COLO668 (cell line): ENCODE measurements at regions not wholly inside any gene's neighbourhood (a gene's known extent, or its start where the extent isn't known, plus 50 kb on each side); places are given as distances from the start of the nearest gene placed in this dataset.
A peak's percentile ranks its signal among the peaks of the same experiment; 100 is the strongest.
"Not testable (repeated sequence)": the region's sequence is repeated elsewhere in the genome, so short reads cannot be mapped to it uniquely, and the experiment has no call there.

Experiments
- DNase-seq: peaks from one replicate; lab custom pipeline; 2025; ENCODE audit not compliant: unreplicated experiment; lab: John Stamatoyannopoulos, UW

DNA sequence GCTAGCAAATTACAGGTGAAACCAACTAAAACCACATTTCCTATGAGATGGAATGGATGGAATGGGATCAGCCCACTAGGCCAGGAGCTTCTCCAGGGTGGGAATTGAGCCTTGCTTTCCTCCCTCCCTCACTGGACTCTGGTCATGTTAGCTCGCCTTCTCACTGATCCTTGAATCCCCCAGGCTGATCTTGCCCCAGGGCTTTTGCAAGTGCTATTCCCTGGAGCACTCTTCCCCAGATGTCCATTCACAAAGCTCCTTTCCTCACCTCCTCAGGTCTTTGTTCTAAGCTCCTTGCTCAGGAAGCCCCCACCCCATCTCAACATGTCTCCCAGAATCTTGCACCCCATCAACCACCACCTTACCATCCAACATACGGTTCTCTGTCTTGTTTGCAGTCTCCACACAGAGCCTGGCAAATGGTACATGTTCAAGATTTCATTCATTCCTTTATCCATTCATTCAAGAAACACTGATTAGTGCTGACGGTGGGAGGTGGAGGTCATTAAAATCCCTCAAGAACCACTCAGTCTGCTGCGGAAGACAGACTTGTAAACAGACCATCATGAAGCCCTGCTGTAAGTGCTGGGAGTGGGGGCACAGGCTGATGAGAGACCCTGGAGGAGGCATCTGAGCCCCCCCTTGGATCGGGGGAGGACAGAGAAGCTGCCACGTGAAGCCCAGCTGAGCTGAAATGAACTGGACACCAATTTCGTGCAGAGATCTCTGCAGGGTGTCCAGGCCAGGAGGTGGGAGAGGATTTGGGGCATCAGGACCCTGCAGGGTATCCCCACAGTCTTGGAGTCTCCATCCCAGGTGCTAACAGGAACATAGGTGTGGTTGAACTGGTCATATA is 141.7 kb downstream of the BARX1 start:
- DNase-seq, result no peak

DNA sequence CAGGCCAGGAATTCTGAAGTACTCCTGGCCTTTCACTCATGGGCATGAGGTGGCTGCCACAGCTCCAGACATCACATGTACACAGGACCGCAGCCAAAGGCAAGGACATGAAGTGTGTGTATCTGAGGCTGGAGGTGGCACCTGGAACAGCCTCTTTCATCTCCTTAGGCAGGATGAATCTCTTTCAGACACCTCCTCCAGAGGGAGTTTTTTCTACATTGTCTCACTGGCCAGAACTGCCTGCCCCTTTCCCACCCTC is 142.8 kb downstream of the BARX1 start:
- no peak for DNase-seq

DNA sequence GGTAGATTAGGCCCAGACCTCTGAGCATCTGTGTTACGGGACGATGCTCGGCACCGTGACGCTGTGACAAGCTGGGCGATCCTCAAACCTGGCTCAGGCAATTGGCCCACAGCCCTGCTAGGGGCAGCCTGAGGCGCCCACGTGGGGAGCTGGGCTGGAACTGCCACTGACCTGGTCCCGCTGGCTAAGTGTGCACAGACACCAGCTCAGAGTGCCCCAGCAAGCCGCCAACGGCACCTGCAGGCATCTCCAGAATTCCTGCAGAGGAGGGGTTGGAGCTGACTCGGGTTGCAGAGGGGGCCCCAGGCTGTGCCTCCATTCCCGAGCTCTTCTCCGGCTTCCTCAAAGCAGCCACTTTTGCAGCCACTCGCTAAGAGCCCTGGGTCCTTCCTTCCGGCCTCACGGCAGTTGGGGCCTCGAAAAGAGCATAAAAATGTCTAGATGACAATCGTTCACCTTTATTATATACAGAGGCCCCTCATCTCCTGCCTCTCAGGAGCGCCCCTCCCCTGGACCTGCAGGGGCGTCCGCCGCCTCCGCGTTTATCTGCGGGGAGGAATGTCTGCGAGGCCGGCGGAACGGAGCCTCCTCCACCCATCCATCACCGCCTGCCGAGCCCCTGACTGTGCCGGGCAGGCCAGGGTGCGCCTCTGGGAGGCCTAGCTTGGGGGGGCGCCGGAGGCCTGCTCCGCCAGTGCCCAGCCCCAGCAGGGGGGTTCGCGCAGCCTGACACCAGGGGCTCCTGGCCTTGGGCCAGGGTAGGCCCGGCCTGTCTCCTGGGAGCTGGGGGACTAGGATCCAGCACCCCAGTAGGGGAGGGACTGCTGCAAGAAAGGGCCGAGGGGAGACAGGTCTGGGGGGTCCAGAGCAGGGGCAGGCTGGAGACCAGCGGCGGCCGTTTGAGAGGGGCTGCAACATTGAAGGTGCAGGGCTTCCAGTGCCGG is 144.9 kb downstream of the BARX1 start:
- DNase-seq, result peak; percentile 15

DNA sequence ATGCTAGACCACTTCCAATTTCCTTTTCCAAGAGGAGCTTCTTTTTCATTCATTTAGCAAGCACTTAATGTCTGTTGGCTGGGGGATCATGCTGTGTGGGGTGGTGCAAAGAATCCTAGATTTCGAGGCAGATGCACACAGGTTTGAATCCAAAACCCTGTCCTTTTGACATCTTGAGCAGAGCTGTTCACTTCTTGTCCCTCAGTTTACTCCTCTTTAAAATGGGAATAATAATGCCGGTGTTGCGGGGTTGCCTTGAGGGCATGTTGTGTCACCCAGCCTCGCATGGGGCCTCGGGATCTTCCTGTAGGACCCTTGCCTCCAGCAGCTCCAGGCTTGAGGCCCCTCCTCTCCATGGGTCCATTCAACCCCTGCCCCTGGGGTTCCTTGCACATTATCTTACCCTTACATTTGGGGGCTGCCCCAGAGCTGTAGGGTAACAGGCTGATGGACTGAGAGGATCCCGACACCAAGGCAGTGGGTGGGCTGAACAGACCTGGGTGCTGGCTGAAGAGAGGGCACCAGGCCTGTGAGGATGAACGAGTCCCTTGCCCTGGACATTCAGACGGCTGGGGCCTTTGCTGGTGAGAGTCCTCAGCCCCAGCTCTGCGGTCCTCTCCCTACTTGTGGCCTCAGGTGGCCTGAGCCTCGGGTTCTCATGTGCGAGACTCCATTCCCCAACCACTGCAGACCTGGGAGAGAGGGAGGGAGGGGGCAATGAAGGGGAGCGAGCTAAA is 145.8 kb downstream of the BARX1 start:
- no peak for DNase-seq

DNA sequence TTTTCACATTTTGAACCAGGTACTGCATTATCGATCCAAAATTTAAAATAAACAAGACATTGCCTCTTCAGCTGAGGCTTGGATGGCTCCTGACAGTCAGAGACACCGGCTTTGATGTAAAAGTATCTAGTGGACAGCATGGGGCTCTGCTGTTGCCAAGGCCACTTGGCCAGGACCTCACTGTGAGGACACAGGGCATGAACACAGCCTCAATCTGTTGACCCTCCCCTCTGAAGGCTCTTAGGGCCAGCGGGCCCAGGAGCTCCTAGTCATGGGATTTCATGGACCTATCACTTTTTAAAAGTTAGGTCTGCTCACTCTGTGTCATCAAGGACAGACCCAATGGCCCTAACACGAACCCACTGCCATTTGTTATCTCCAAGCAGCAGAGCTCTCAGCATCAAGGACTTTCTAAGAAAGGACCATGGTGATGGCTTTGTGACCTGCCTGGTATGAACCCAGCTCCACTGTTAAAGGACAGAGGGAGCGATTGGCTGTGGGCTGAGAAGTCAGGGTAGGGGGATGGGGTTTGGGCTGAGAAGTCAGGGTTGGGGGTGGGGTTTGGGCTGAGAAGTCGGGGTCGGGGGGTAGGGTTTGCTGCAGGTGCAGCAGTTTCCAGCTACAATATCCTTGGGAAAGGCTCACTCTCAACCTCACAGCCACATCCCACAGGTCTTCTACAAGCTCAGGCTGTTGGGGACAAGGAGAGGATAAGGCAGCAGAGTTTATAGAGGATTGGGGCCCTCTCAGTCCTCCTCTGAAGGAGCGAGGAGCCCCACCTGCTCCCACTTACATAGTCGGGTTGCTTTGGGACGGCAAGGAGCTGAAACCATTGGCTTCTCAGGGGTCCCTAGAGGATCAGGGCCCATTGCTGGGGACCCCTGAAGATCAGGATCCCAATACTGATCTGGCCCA is 146.8 kb downstream of the BARX1 start:
- no peak for DNase-seq

DNA sequence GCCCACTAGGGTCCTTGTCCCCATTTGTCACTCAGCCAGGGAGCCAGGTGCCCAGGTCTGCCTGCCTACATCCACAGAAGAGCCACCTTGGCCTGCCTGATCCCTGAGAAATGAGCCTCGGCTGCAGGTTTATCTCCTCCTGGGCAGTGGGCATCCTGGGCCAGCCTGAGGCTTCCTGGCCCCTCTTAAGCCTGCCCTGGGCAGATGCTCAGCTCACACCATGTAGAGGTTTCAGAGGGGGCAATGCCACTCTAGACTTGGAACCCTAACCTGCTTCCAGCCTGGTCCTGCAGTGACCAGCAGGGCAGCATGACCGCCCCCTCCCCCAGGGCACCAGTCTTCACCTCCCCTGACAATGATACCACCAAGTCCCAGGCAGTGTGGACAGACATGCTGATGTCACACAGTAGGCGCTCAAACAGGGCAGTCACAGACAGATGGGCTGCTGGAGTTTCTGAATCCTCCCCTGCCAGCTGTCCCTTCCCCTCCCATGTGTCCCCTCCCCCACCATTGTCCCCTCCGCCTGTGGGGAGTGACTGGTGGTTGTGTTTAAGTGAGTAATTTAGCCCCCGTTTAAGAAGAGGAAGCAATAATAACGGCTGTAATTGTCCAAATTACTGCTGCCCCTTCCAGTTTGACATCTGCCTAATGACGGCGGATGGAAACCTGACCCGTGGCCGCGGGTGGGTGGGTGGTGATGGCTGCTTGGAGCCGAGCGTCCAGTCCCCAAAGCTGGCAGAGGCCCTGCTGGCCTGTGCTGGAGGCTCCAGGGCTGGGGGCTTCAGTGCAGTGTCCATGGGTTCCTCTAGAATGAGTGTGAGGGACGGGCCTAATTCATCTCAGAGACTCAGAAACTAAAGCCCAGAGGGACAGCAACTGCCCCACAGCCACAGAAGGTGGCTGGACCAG is 147.7 kb downstream of the BARX1 start:
- DNase-seq, result peak; percentile 31

DNA sequence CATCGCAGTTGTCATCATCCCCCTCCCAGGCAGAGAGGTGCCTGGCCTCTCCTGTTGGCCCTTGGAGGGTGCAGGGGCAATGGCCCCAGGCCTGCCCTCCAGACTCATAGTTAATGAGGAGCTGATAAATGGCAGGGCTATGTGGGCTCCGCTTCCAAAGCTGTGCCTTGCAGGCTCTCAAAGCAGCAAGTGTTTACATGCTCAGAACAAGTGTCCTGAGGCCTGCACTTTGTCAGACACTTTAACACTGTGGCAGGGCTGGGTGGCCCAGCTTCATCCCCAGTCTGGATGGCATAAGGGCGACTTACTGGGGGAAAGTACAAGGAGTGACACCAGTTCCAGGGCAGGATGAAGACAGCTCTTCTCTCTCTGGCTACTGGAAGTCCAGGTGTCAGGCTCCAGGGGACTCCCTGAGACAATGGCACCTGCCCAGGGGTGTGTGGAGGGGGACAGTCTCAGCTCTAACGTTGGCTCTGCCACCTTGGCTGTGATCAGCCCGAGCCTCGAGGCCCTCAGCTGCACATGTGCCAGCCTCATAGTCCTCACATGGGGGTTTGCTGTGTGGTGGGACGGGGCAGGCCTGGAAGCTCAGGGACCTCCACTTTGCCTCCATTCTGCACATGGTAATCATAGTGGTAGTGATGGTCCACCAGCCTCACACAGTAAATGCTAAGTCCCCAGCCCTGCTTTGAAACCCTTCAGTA is 153.4 kb downstream of the BARX1 start:
- no peak for DNase-seq

DNA sequence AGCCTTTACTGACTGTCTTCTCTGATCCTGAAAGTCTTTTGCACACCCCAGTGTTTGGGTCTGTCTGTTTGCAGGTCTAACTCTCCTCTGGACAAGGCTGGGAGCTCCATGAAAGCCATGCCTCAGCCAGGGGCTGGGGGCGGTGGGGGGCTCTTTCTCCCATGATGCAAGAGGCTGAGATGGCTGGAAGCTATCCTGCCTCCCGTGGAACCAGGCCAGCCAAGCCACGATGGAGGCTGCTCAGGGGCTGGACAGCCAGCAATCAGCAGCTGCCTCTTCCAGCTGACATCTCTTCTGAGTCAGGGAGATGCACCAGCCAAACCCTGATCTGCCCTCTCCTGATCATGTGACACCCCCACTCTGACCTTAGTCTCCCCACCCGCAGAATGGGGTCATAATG is 154.0 kb downstream of the BARX1 start:
- DNase-seq, result no peak

DNA sequence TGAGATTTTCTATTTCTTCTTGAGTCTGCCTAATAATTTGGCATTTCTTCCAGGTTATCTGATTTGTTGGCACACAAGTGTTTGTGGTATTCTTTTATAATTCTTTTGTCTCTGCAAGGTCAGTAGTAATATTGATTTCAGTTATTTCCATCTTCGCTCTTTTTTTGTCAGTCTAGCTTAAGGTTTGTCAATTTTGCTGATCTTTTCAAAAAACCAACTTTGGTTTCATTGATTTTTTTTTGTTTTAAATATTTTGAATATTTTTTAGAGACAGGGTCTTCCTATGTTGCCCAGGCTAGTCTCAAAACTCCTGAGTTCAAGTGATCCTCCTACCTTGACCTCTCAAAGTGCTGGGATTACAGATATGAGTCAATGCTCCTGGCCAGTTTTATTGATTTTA is 162.8 kb downstream of the BARX1 start:
- DNase-seq, result no peak

DNA sequence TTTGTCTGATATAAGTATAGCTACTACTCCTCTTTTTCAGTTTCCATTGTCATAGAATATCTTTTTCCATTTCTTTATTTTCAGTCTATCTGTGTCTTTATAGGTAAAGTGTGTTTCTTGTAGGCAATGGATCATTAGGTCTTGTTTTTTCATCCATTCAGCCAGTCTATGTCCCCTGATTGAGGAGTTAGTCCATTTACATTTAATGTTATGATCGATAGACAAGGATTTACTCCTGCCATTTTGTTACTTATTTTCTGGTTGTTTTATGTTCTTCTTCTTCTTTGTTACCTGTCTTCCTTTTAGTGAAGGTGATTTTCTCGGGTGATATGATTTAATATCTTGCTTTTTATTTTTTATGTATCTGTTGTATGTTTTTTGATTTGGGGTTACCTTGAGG is 169.0 kb downstream of the BARX1 start:
- DNase-seq, result no peak

DNA sequence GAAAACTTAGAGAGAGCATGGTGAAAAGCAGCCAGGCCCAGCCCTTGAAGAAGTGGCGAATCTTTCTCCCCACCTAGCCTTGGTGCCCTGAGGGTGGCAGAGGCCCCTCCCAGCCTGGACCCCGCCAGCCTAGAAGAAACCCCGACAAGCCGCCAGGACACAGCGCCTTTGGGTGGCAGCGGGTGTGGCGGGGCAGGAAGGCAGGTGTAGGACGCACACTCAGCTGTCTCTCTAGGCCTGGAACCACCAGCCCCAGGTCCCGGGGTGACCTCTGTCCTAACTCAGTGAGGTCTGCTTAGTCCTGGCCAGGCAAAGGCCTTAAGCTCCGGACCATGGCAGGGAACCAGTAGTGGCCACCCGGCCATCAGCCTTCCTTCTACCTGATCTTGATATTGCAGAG is 178.3 kb downstream of the BARX1 start:
- DNase-seq, result no peak

DNA sequence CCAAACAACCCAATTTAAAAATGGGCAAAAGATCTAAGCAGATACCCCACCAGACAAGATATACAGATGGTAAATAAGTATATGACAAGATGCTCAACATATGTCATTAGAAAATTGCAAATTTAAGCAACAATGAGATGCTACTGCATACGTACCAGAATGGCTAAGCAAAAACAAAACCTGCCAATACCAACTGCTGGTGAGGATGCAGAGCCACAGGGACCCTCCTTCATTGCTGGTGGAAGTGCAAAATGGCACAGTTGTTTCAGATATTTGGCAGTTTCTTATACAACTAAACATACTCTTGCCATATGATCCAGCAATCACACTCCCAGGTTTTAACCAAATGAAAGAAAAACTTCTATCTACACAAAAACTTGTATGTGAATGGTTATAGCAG is 178.9 kb downstream of the BARX1 start:
- DNase-seq, result no peak

DNA sequence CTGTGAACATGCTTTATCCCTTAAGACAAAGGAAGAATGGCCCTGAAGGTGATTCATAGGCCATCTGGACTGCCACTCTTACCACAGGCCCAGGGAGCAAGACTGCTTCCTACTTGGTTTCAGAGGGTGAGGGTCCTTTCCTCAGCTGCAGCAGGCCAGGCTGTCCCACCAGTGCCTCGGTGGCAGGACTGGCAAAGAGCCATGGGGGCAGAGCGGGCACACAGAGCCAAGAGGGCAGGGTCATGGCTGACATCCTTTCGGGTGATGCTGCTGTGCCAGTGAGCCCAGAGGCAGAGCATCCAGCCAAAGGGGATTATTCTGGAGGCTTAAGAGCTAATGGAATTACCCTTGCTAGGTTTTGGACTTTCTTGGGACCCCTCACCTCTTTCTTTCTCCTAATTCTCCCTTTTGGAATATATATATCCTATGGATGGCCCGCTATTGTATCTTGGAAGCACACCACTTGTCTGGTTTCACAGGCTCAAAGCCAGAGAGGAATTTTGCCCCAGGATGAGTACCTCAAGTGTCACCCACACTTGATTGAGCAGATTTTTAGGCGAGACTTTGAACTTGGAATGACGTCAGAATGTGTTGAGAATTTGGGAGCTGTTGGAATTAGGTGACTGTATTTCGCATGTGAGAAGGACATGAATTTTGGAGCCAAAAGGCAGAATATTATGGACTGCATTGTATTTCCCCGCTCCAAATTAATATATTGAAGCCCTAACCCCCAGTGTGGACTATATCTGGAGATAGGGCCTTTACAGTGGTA is 180.6 kb downstream of the BARX1 start:
- no peak for DNase-seq

DNA sequence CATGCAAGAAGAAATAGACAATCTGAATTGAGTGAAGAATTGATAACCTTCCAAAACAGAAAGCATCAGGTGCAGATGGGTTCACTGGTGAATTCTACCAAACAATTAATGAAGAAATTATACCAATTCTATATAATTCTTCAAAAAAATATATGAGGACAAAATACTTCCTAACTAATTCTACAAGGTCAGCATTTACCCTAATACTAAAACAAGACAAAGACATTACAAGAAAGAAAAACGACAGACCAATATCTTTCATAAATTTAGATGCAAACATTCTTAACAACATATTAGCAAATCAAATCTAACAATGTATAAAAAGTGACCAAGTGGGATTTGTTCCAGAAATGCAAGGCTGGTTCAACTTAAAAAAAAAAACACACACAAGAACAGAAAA is 183.9 kb downstream of the BARX1 start:
- no peak for DNase-seq

DNA sequence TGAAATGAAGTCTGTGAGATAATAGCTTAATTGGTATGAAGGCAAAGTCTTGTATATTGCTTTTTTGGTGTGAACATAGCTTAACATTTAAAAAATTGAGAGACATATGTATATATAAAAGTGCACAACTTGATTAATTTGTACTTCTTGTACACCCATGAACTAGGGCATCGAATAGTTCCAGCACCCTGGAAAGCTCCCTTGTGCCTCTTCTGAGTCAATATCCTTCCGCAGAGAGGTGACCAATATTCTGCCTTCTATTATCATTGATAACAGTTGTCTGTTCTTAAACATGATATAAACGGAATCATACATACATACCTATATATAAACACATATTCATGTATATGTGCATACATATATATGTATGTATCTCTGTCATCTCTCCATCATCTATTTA is 185.4 kb downstream of the PHF2 start:
- DNase-seq, result no peak

DNA sequence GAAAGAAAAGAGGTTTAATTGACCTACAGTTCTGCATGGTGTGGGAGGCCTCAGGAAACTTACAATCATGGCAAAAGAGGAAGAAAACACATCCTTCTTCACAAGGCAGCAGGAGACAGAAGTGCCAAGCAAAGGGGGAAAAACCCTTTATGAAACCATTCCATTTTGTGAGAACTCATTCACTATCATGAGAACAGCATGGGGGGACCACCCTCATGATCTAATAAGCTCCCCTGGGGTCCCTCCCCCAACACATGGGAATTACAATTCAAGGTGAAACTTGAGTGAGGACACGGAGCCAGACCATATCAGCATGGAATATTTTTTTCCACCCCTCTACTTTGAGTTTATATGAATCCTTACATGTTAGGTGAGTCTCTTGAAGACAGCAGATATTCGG is 173.7 kb downstream of the PHF2 start:
- DNase-seq, result no peak

DNA sequence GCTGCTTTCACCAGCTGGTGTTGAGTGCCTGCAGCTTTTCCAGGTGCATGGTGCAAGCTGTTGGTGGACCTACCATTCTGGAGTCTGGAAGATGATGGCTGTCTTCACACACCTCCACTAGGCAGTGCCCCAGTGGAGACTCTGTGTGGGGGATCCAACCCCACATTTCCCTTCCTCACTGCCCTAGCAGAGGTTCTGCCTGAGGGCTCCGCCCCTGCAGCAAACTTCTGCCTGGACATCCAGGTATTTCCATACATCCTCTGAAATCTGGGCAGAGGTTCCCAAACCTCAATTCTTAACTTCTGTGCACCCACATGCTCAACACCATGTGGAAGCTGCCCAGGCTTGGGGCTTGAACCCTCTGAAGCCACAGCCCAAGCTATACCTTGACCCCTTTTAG is 172.4 kb downstream of the PHF2 start:
- not testable (repeated sequence) for DNase-seq

DNA sequence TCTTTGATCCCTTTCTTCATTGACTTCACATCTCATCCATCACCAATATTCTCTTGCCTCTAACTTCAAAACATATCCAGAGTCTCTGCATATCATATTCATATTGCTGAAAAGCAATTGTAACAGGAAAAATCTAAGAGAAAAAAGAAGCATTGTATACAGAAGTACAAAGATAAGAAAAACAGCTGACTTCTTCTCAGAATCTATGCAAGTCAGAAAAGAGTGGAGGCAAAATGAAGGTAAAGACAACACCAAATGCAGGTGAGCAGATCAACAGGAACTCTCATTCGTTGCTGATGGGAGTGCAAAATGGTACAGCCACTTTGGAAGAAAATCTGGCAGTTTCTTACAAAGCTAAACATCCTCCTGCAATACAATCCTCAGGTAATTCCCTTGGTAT is 155.6 kb downstream of the PHF2 start:
- no peak for DNase-seq
